ENCODE measurements at regions not wholly inside any gene's neighbourhood (a gene's known extent, or its start where the extent isn't known, plus 50 kb on each side); places are given as distances from the start of the nearest gene placed in this dataset.

GRCh38 chr2:111715987-111716904 is 167.7 kb downstream of the ANAPC1 start:
- H3K4me3 ChIP-seq, result no peak overlapping the region
- no peaks in the 10 kb centered on the region for H3K36me3 ChIP-seq
- no peak overlapping the region for H3K27ac ChIP-seq
- no peak for TF ChIP-seq CTCF (IDR thresholded peaks at IDR 0.05)
- intact Hi-C loops (cut with DNase I; ENCODE audit: low total_unique reads), result no loop called here
- no peaks in the 10 kb centered on the region for H3K27me3 ChIP-seq
- no peaks in the 10 kb centered on the region for H3K9me3 ChIP-seq
- no peak for DNase-seq
- no peaks in the 10 kb centered on the region for H3K4me1 ChIP-seq

- H3K9me3 ChIP-seq, result no peaks in the 10 kb centered on the region
- no peaks in the 10 kb centered on the region for H3K27me3 ChIP-seq
- no peak overlapping the region for H3K4me3 ChIP-seq
- H3K27ac ChIP-seq, result no peak overlapping the region
- TF ChIP-seq CTCF (IDR thresholded peaks at IDR 0.05), result no peak
- H3K4me1 ChIP-seq, result no peaks in the 10 kb centered on the region
- no peaks in the 10 kb centered on the region for H3K36me3 ChIP-seq
- no peak for DNase-seq
- intact Hi-C loops (cut with DNase I; ENCODE audit: low total_unique reads), result no loop called here
Observed at GRCh38 chr2:111716905-111717775, 166.9 kb downstream of the ANAPC1 start.

Measured in tibial artery (tissue), 4 donors.